ENCODE measurements at regions not wholly inside any gene's neighbourhood (a gene's known extent, or its start where the extent isn't known, plus 50 kb on each side); places are given as distances from the start of the nearest gene placed in this dataset.

DNA sequence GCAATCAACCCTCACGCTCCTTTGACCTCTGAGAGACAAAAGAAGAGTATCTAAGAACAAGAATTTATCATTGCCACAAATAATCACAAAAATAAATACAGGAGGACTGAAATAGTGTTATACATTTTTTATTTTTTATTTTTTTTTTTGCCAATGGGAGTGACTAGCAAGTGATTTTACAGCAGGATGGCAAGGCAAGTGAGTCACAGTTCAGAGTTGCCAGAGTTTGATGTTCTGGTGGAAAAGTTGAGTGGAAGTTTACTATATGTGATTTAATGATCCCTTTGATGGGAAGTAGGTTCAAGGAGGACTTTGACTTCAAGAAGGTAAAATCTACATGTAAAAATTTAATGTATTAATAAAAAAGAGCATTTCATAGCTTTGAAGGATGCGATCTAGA lies 2691.4 kb downstream of the PCDH9 start:
- DNase-seq (ENCODE audit: low read depth) = no peak
- no peak for TF ChIP-seq CTCF (conservative IDR thresholded peaks at IDR 0.05; ENCODE audit: control insufficient read depth, insufficient read depth, low read depth, low read length)

DNA sequence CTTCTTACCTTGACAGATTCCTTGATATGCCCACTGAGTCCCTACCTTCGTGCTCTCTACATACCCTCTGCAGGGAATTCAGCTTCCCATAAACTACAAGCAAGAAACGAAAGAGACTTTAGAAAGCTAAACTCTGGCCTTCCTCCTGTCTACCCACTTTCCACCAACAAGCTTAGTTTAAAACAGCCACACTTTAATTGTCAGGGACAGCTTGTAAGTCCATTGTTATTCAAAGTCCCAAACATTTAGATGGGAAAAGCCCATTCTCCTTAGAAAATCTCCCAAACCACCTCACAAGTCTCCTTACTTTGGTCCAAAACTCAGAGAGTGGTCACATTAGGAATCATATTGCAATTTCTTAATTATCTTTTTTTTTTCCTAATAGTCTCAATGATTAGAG lies 2695.8 kb downstream of the PCDH9 start:
- no peak for DNase-seq (ENCODE audit: low read depth)
- no peak overlapping the region for H3K4me3 ChIP-seq (ENCODE audit: control insufficient read depth, low read depth, low read length)
- TF ChIP-seq CTCF (conservative IDR thresholded peaks at IDR 0.05; ENCODE audit: control insufficient read depth, insufficient read depth, low read depth, low read length) = no peak

More for the DNA sequence above, 2691.4 kb downstream of the PCDH9 start:
- H3K4me3 ChIP-seq (ENCODE audit: control insufficient read depth, low read depth, low read length) = no peak overlapping the region

- no peak for TF ChIP-seq CTCF (conservative IDR thresholded peaks at IDR 0.05; ENCODE audit: control insufficient read depth, insufficient read depth, low read depth, low read length)
- H3K4me3 ChIP-seq (ENCODE audit: control insufficient read depth, low read depth, low read length) = no peak overlapping the region
- DNase-seq (ENCODE audit: low read depth) = no peak
Measured at GRCh38 chr13:64531400-64531799, 2698.7 kb downstream of the PCDH9 start.

DNA sequence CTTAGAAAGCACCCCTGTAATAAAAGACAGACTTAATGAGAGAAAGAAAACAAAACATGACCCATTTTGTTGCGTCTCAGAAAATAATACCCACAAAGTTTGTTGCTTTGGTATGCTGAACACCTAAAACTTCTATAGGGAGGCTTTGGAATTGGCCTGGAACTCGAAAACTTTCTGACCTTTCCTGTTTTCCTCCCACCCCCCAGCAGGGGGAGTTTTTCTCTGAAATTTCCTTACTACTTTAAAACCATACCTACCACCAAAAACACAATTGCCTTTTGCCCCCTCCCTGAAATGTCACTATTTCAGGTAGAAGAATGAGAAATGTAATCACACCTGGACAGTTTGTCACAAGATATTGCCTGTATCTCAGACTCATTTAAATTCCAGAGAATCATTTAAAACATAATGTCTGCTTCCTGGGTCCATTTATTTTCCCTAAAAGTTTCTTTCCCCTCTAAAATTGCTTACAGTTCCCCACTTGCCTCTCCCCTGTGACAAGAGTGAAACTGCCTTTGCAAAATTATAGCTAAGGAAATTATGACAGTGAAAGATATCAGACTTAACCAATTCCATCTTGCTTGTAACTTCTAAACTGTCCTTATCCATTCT lies 2700.2 kb downstream of the PCDH9 start:
- DNase-seq (ENCODE audit: low read depth) = peak; percentile 14
- peak; percentile 62 for TF ChIP-seq CTCF (conservative IDR thresholded peaks at IDR 0.05; ENCODE audit: control insufficient read depth, insufficient read depth, low read depth, low read length)

GRCh38 chr13:64528838-64529237 lies 2701.3 kb downstream of the PCDH9 start:
- TF ChIP-seq CTCF (conservative IDR thresholded peaks at IDR 0.05; ENCODE audit: control insufficient read depth, insufficient read depth, low read depth, low read length) = no peak
- no peak for DNase-seq (ENCODE audit: low read depth)
- no peak overlapping the region for H3K4me3 ChIP-seq (ENCODE audit: control insufficient read depth, low read depth, low read length)

More for the DNA sequence above, 2700.2 kb downstream of the PCDH9 start:
- H3K4me3 ChIP-seq (ENCODE audit: control insufficient read depth, low read depth, low read length) = no peak overlapping the region

GRCh38 chr13:64527561-64527960 lies 2702.6 kb downstream of the PCDH9 start:
- DNase-seq (ENCODE audit: low read depth) = no peak
- no peak for TF ChIP-seq CTCF (conservative IDR thresholded peaks at IDR 0.05; ENCODE audit: control insufficient read depth, insufficient read depth, low read depth, low read length)
- H3K4me3 ChIP-seq (ENCODE audit: control insufficient read depth, low read depth, low read length) = no peak overlapping the region

DNA sequence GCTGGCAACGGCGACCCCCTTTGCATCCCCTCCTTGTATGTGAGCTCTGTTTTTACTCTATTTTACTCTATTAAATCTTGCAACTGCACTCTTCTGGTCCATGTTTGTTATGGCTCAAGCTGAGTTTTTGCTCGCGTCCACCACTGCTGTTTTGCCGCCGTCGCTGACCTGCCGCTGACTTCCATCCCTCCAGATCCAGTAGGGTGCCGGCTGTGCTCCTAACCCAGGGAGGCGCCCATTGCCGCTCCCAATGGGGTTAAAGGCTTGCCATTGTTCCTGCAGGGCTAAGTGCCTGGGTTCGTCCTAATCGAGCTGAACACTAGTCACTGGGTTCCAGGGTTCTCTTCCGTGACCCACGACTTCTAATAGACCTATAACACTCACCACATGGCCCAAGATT lies 2704.4 kb downstream of the PCDH9 start:
- no peak for DNase-seq (ENCODE audit: low read depth)
- H3K4me3 ChIP-seq (ENCODE audit: control insufficient read depth, low read depth, low read length) = no peak overlapping the region
- no peak for TF ChIP-seq CTCF (conservative IDR thresholded peaks at IDR 0.05; ENCODE audit: control insufficient read depth, insufficient read depth, low read depth, low read length)

All from fibroblast of mammary gland (primary cell).